ENCODE measurements at regions not wholly inside any gene's neighbourhood (a gene's known extent, or its start where the extent isn't known, plus 50 kb on each side); places are given as distances from the start of the nearest gene placed in this dataset.
"Not testable (repeated sequence)": the region's sequence is repeated elsewhere in the genome, so short reads cannot be mapped to it uniquely, and the experiment has no call there.

DNA sequence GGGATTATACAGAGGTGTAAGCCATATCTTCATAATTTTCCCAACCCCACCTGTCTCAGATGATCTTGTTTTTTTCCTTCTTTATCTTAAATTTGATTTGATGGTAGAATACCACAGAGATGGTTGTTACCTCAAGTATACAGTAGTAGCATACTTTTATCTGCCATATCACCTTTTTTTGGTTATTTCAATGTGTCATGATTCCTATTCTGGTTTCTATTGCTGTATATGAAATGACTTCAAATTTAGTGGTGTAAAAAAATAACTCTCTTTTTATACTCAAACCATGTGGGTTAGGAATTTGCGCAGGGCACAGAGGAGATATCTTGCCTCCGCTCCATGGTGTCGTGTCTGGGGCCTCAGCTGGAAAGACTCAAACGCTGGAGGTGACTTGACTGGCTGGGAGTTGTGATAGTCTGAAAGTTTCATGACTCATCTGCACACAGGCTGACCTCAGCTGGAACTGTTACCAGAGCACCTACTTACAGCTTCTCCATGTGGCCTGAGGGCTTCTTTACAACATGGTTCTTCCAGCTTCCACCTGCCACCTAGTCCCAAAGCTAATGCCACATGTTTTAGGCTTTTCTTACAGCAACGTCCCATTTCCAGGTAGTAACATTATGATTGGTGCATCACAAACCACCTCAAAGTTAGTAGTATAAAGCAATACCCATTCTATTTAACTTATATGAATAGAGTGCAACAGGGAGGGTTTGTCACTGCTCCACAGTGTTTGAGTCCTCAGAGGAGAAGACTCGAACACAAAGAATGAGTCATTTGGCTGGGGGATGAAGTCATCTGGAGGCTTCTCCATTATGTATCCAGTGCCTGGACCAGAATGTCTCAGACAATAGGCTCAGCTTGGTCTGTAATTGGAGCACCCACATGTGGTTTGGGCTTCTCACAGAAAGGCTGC, 82.3 kb upstream of the XPO1 start:
- peak; percentile 25 for DNase-seq

DNA sequence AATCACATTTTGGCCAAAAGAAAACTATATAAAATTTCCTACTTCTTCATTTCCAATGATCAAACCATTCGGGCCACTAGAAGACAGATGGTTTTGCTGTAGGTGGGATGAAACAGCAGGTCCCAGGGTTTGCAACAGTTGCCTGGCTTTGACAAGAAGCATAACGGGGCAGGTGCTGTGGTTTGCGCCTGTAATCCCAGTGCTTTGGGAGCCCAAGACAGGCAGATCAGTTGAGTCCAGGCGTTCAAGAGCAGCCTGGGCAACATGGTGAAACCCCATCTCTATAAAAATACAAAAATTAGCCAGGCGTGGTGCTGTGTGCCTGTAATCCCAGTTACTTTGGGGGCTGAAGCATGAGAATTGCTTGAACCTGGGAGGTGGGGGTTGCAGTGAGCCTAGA, 81.4 kb upstream of the XPO1 start:
- no peak for DNase-seq

DNA sequence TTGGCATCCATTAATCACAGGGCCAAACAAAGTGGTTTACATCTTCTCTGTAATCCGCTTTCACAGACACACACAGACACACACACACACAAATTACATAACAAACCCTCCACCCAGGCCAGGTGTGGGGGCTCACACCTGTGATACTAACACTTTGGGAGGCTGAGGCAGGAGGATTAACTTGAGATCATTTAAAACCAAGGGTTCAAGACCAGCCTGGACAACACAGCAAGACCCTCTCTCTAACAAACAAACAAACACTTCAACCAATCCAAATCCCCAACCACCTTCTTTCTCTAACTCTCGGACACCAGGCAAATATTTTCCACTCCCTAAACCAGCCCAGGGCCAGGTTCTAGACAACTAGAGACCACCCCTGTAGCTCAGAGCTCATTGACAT, 79.5 kb upstream of the XPO1 start:
- DNase-seq, result no peak

DNA sequence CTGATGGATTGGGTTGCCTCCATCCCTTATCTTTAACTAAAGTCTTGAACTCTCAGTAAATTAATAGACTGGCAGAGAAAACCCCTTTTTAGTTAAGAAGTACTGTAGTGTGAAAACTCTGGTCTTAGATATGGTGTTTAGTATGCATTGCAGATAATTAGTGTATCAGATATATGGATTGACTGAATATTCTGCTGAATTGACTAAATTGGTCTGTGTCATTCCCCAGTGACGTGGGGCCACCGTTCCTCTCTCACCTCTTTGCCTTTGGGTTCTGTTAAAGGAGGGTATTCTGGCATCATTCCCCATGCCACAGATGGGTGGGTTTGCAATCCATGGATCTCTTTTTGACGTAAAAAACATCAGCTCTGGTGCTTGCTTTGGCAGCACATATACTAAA, 67.1 kb upstream of the XPO1 start:
- no peak for DNase-seq

DNA sequence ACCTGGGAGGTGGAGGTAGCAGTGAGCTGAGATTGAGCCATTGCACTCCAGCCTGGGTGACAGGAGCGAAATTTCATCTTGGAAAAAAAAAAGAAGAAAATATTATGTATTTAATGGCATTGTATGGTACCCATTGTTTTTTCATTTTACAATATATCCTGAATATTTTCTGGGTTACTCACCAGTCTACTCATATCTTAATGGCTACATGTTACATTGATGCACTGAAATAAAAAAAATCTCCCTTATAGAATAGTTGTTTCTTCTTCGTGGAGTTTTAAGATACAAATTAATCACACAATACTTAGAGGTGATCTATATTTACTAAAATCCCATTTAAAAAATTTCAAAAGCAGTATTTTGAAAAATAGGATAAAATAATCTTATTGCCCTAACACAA, 66.3 kb upstream of the XPO1 start:
- no peak for DNase-seq

DNA sequence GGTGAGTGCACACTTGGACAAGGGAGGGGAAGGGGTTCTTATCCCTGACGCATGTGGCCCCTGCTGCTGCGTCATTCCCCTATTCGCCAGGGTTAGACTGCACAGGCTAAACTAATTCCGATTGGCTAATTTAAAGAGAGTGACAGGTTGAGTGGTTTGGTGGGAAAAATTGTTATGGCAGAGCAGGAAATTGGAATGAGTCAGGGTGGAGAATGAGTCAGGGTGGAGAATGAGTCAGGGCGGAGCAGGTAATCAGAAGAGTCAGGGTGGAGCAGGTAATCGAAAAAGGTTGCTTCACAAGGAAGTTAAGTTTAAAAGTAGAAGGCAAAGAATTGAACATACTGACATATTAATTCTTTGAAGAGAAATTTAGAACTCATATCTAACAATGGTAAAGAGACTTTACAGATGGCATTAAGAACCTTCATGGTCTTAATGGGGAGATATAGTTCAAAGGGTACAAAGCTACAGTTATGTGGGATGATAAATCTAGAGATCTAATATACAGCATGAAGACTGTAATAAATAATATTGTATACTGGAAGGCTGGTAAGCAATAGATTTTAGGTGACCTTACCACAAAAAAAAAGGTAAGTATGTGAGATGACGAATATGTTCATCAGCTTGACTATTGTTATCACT, 60.5 kb upstream of the XPO1 start:
- DNase-seq, result peak; percentile 51

DNA sequence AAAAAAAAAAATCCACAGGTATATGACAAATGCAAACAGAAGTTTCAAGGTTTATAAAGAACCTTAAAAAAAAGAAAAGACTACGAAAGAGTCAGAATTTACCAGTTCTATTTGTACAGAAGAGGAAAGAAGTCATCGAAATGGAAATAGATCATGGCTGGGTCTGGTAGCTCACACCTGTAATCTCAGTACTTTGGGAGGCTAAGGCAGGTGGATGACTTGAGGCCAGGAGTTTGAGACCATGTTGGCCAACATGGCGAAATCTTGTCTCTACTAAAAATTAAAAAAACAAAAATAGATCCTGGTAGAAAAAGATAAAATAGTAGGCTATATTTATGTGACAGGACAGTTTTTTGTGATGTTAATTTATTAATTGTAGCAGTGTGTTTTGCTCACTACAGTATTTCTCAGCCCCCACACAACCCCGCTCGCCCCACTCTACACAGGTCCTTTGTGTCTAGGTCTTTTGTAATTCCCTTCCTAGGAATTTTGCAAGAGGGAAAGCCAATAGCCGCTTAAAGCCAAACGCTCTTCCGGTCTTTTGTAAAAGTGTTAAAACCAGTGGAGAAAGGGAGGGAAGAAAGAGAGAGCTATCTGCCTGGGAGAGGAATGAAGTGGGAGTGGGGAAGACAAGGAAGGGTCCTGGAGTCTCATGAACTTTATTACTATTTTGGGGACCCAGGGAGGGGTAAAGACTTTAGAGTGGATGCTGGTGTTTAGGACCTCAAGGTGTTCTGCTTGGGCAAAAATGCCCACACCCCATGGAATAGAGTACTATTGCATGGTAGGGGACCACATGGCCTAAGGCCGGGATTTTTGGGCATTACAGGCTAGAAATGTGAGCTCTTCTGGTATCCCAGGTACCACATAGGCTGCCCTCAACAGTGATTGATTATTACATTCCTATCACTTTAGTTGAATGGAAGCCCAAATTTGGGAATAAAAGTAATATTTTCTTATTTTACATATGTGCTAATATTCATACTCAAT, 59.4 kb upstream of the XPO1 start:
- no peak for DNase-seq

DNA sequence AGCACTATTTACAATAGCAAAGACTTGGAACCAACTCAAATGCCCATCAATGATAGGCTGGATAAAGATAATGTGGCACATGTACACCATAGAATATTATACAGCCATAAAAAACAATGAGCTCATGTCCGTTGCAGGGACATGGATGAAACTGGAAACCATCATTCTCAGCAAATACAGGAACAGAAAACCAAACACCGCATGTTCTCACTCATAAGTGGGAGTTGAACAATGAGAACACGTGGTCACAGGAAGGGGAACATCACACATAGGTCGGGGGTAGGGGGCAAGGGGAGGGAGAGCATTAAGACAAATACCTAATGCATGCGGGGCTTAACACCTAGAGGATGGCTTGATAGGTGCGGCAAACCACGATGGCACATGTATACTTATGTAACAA, 56.0 kb upstream of the XPO1 start:
- DNase-seq, result not testable (repeated sequence)

DNA sequence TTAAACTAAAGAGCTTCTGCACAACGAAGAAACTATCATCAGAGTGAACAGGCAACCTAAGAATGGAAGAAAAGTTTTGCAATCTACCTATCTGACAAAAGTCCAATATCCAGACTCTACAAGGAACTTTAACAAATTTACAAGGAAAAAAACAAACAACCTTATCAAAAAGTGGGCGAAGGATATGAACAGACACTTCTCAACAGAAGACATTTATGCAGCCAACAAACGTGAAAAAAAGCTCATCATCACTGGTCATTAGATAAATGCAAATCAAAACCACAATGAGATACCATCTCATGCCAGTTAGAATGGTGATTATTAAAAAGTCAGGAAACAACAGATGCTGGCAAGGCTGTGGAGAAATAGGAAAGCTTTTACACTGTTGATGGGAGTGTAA, 55.5 kb upstream of the XPO1 start:
- not testable (repeated sequence) for DNase-seq

DNA sequence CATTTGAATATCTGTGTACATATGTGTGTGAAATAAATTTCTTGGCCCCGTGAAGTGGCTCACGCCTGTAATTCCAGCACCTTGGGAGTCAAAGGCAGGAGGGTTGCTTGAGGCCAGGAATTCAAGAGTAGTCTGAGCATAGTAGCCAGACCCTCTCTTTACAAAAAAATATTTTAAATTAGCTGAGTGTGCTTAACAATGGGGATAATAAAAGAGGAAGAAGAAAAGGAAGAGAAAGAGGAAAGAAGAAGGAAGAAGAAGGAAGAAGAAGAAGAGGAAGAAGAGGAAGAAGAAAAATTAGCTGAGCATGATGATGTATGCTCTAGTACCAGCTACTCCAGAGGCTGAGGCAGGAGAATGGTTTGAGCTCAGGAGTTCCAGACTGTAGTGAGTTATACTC, 52.1 kb upstream of the XPO1 start:
- no peak for DNase-seq

DNA sequence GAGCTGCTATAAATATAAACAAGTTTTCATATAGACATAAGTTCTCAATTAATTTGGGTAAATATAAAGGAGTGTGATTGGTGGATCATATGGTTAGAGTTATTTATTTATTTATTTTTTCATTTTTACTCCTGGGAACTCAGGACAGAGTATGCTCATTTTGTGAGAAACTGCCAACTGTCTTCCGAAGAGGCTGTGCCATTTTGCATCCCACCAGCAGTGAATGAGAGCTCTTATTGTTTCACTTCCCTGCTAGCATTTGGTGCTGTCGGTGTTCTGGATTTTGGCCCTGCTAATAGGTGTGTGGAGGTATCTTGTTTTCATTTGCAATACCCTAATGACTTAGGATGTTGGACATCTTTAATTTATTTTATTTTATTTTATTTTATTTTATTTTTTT, 50.4 kb upstream of the XPO1 start:
- DNase-seq, result no peak
